ENCODE measurements at regions not wholly inside any gene's neighbourhood (a gene's known extent, or its start where the extent isn't known, plus 50 kb on each side); places are given as distances from the start of the nearest gene placed in this dataset.

DNA sequence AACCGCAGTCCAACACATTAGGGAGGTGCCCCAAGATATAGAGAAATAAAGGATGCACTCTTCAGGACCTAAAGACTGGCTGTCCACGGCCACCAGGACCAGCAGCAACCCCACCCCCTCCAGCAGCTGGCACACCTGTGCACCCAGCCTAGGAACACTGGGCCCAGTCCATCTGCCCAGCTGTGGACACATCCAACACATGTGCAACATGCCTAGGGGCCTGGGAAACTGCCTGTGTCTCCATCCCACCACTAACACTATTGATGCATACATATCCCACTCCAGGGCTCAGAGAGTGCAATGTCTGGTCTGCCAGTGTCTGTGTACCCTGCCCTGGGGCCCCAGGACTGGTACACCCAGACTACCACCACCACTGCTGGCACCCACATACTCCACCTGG, 1781.3 kb downstream of the MAT2B start:
- Histone ChIP-seq H4K20me1 (ENCODE audit: control insufficient read depth, extremely low read depth, insufficient read depth, low read length) (no peaks in the 10 kb centered on the region), H2AFZ (ENCODE audit: control insufficient read depth, low read length) (no peak overlapping the region), H3K4me3 (ENCODE audit: control insufficient read depth in 2 of 3, extremely low read depth in 1 of 3, insufficient read depth in 2 of 3, low read depth in 1 of 3, low read length in 3 of 3) (no peak overlapping the region), H3K36me3 (ENCODE audit: control insufficient read depth in 2 of 2, extremely low read depth in 1 of 2, insufficient read depth in 2 of 2, low read length in 2 of 2) (no peaks in the 10 kb centered on the region), H3K9me3 (ENCODE audit: control insufficient read depth, low read depth, low read length) (no peaks in the 10 kb centered on the region), H3K79me2 (ENCODE audit: control insufficient read depth, insufficient read depth, low read length) (no peaks in the 10 kb centered on the region), H3K4me1 (ENCODE audit: control insufficient read depth, extremely low read depth, insufficient read depth, low read length) (no peaks in the 10 kb centered on the region), H3K4me2 (ENCODE audit: control insufficient read depth, extremely low read depth, insufficient read depth, low read depth, low read length) (no peak overlapping the region), H3K9ac (ENCODE audit: control insufficient read depth, extremely low read depth, insufficient read depth, low read length) (no peak overlapping the region), H3K27ac (ENCODE audit: control insufficient read depth, insufficient read depth, low read length) (no peak overlapping the region), H3K9me1 (ENCODE audit: control insufficient read depth, extremely low read depth, insufficient read depth, low read length) (no peaks in the 10 kb centered on the region), H3K27me3 (ENCODE audit: control insufficient read depth, extremely low read depth, insufficient read depth, low read length) (no peaks in the 10 kb centered on the region)
- dilution Hi-C loops (cut with MboI; ENCODE audit: extremely low pct_ligation_motif_present, low sequenced_read_pairs), result no loop called here
- no peak for DNase-seq (ENCODE audit: low read depth, low spot score)
- TF ChIP-seq EZH2 (IDR thresholded peaks at IDR 0.05; ENCODE audit: low read length), result no peak
- TF ChIP-seq, protein P1, sequence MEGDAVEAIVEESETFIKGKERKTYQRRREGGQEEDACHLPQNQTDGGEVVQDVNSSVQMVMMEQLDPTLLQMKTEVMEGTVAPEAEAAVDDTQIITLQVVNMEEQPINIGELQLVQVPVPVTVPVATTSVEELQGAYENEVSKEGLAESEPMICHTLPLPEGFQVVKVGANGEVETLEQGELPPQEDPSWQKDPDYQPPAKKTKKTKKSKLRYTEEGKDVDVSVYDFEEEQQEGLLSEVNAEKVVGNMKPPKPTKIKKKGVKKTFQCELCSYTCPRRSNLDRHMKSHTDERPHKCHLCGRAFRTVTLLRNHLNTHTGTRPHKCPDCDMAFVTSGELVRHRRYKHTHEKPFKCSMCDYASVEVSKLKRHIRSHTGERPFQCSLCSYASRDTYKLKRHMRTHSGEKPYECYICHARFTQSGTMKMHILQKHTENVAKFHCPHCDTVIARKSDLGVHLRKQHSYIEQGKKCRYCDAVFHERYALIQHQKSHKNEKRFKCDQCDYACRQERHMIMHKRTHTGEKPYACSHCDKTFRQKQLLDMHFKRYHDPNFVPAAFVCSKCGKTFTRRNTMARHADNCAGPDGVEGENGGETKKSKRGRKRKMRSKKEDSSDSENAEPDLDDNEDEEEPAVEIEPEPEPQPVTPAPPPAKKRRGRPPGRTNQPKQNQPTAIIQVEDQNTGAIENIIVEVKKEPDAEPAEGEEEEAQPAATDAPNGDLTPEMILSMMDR (optimal IDR thresholded peaks at IDR 0.05 in 1 of 3, IDR thresholded peaks at IDR 0.05 in 1 of 3, conservative IDR thresholded peaks at IDR 0.05 in 1 of 3; ENCODE audit: extremely low read depth in 1 of 3, insufficient read depth in 2 of 3, low read length in 3 of 3), result no peak
- no peak for FAIRE-seq

DNA sequence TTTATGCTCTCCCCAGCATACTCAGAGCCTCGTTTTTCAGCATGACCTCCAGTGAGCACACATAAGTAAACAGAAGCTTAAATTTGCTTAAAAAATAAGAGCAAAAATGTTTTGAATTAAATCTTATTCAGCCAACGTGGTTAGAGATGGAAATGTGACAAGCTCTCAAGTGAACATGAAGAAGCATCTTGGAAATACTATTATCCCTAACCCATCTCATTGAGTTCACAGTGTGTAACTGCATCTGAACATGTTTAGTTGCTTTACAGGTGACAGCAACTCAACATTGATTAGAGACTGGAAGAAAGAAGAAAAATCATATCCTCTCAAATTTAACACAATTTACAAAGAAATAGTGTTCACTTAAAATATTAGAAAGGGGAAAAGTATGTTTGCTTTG, 1785.1 kb downstream of the MAT2B start:
- dilution Hi-C loops (cut with MboI; ENCODE audit: extremely low pct_ligation_motif_present, low sequenced_read_pairs), result no loop called here
- DNase-seq (ENCODE audit: low read depth, low spot score) (no peak), FAIRE-seq (no peak)
- H3K79me2 ChIP-seq (ENCODE audit: control insufficient read depth, insufficient read depth, low read length), result no peaks in the 10 kb centered on the region
- H3K4me1 ChIP-seq (ENCODE audit: control insufficient read depth, extremely low read depth, insufficient read depth, low read length), result no peaks in the 10 kb centered on the region
- no peaks in the 10 kb centered on the region for H3K27me3 ChIP-seq (ENCODE audit: control insufficient read depth, extremely low read depth, insufficient read depth, low read length)
- no peaks in the 10 kb centered on the region for H4K20me1 ChIP-seq (ENCODE audit: control insufficient read depth, extremely low read depth, insufficient read depth, low read length)
- no peaks in the 10 kb centered on the region for H3K9me3 ChIP-seq (ENCODE audit: control insufficient read depth, low read depth, low read length)
- H3K4me2 ChIP-seq (ENCODE audit: control insufficient read depth, extremely low read depth, insufficient read depth, low read depth, low read length), result no peak overlapping the region
- no peak overlapping the region for H3K4me3 ChIP-seq (ENCODE audit: control insufficient read depth in 2 of 3, extremely low read depth in 1 of 3, insufficient read depth in 2 of 3, low read depth in 1 of 3, low read length in 3 of 3)
- H3K27ac ChIP-seq (ENCODE audit: control insufficient read depth, insufficient read depth, low read length), result no peak overlapping the region
- TF ChIP-seq, protein P1 (optimal IDR thresholded peaks at IDR 0.05 in 1 of 3, IDR thresholded peaks at IDR 0.05 in 1 of 3, conservative IDR thresholded peaks at IDR 0.05 in 1 of 3; ENCODE audit: extremely low read depth in 1 of 3, insufficient read depth in 2 of 3, low read length in 3 of 3), result no peak
- TF ChIP-seq EZH2 (IDR thresholded peaks at IDR 0.05; ENCODE audit: low read length), result no peak
- H2AFZ ChIP-seq (ENCODE audit: control insufficient read depth, low read length), result no peak overlapping the region
- H3K36me3 ChIP-seq (ENCODE audit: control insufficient read depth in 2 of 2, extremely low read depth in 1 of 2, insufficient read depth in 2 of 2, low read length in 2 of 2), result no peaks in the 10 kb centered on the region
- no peak overlapping the region for H3K9ac ChIP-seq (ENCODE audit: control insufficient read depth, extremely low read depth, insufficient read depth, low read length)
- no peaks in the 10 kb centered on the region for H3K9me1 ChIP-seq (ENCODE audit: control insufficient read depth, extremely low read depth, insufficient read depth, low read length)

All from keratinocyte (primary cell).